ENCODE measurements at regions not wholly inside any gene's neighbourhood (a gene's known extent, or its start where the extent isn't known, plus 50 kb on each side); places are given as distances from the start of the nearest gene placed in this dataset.

DNA sequence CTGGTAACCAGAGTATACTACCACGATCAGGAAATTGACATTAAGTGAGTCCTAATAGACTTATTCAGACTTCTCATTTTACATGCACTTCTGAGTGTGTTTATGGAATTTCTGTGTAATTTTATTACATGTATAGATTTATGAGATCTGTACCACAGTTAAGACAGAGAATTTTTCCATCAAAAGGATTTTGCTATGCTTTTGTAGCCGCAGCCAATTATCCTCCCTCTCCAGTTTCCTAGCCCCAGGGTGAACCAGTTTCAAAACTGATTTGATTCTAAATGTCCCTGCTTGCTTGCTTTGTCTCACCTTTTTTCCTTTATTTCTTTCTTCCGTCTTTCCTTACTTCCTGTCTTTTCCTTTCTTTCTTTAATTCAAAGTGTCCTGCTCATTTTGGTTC is 661.2 kb upstream of the BCHE start:
- Mint-ChIP-seq H3K9me3 (peaks cover 16 to 31% (median 29%) of the 10 kb centered on the region in 3 donors), H3K4me3 (no peak overlapping the region), H3K27ac (no peak overlapping the region), H3K4me1 (no peaks in the 10 kb centered on the region), H3K36me3 (no peaks in the 10 kb centered on the region), H3K27me3 (no peaks in the 10 kb centered on the region)
- Histone ChIP-seq H3K27me3 (replicated peaks in 1 of 2; ENCODE audit: control insufficient read depth in 2 of 2, extremely low read depth in 1 of 2, insufficient read depth in 2 of 2, low read length in 1 of 2) (no peaks in the 10 kb centered on the region), H3K9me3 (no peaks in the 10 kb centered on the region), H3K4me3 (ENCODE audit: control insufficient read depth in 1 of 2, extremely low read depth in 1 of 2, low read length in 1 of 2) (no peak overlapping the region), H3K27ac (ENCODE audit: low read length) (no peak overlapping the region), H3K36me3 (ENCODE audit: control insufficient read depth in 2 of 2, extremely low read depth in 1 of 2, insufficient read depth in 1 of 2, low read length in 1 of 2) (no peaks in the 10 kb centered on the region), H3K4me1 (ENCODE audit: control insufficient read depth in 1 of 2, extremely low read depth in 1 of 2, insufficient read depth in 2 of 2, low read length in 2 of 2) (no peaks in the 10 kb centered on the region)
- ChIA-PET POLR2A (no interaction called here), CTCF (no interaction called here)
- WGBS (ENCODE audit: insufficient coverage), result 100% methylated on average over 1 of the region's 3 CpGs
- ATAC-seq (replicated peaks in 1 of 4) (no peak), DNase-seq (no peak)

DNA sequence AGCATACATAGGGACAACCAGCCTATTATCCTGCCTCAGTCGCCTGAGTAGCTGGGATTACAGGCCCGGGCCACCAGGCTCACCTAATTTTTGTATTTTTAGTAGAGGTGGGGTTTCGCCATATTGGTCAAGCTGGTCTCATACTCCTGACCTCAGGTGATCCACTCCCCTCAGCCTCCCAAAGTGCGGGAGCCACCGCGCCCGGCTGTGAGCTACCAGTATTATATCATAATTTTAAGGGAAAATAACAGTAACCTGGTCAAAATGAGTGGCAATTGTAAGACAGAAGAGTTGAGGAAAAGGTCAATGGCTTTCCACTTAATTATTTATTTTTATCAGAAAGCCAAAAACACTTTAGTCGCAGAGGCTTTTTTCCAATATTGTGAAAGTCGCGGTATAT is 652.6 kb upstream of the BCHE start:
- no peak overlapping the region for H3K4me3 ChIP-seq (ENCODE audit: control insufficient read depth in 1 of 2, extremely low read depth in 1 of 2, low read length in 1 of 2)
- CTCF ChIA-PET, result no interaction called here

DNA sequence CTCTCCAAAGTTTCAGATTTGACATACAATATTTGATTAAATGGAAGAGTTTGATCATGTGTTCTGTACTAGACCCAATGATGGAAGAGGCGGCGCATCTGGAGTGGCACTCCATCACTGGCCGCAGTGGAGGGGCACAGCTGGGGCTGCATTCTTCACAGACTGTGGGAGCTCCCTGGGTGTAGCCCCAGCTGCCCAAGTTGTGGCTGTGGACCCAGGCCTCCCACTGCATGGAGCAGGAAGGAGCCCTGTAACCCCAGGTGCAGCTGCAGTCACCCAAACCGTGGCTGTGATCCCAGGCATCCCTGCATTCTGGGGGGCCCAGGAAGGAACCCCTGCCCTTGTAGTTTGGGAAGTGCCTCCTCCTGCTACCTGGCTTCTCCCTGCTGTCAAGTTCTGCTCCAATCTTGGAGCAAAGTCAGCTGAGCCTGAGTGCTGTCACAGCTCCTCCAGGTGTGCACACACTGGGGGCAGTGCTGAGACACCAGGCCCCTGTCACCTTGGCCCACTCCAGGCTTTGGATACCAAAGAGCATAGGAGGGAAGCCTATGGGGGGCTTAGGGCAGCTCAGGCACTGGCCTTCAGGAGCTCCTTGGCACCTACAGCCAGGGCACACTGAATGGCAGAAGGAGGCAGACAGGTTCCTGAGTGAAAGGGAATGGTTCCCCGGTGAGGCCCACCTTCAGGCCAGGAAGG is 651.9 kb upstream of the BCHE start:
- WGBS (ENCODE audit: insufficient coverage), result 90% methylated on average over 5 of the region's 5 CpGs
- Histone ChIP-seq H3K4me3 (ENCODE audit: control insufficient read depth in 1 of 2, extremely low read depth in 1 of 2, low read length in 1 of 2) (no peak overlapping the region), H3K27ac (ENCODE audit: low read length) (no peak overlapping the region), H3K9me3 (no peaks in the 10 kb centered on the region), H3K36me3 (ENCODE audit: control insufficient read depth in 2 of 2, extremely low read depth in 1 of 2, insufficient read depth in 1 of 2, low read length in 1 of 2) (no peaks in the 10 kb centered on the region), H3K4me1 (ENCODE audit: control insufficient read depth in 1 of 2, extremely low read depth in 1 of 2, insufficient read depth in 2 of 2, low read length in 2 of 2) (no peaks in the 10 kb centered on the region), H3K27me3 (replicated peaks in 1 of 2; ENCODE audit: control insufficient read depth in 2 of 2, extremely low read depth in 1 of 2, insufficient read depth in 2 of 2, low read length in 1 of 2) (no peaks in the 10 kb centered on the region)
- no peak overlapping the region for H3K4me3 Mint-ChIP-seq
- ATAC-seq (replicated peaks in 1 of 4) (no peak), DNase-seq (no peak)
- H3K27me3 Mint-ChIP-seq, result no peaks in the 10 kb centered on the region
- CTCF ChIA-PET, result no interaction called here
- H3K4me1 Mint-ChIP-seq, result no peaks in the 10 kb centered on the region
- POLR2A ChIA-PET, result no interaction called here
- no peaks in the 10 kb centered on the region for H3K36me3 Mint-ChIP-seq
- H3K27ac Mint-ChIP-seq, result no peak overlapping the region
- peaks cover 8 to 22% (median 9%) of the 10 kb centered on the region in 3 donors for H3K9me3 Mint-ChIP-seq

More for the DNA sequence above, 652.6 kb upstream of the BCHE start:
- Mint-ChIP-seq H3K27me3 (no peaks in the 10 kb centered on the region), H3K4me1 (no peaks in the 10 kb centered on the region), H3K9me3 (peaks cover 7 to 19% (median 7%) of the 10 kb centered on the region in 3 donors), H3K4me3 (no peak overlapping the region), H3K27ac (no peak overlapping the region), H3K36me3 (no peaks in the 10 kb centered on the region)
- H3K36me3 ChIP-seq (ENCODE audit: control insufficient read depth in 2 of 2, extremely low read depth in 1 of 2, insufficient read depth in 1 of 2, low read length in 1 of 2), result no peaks in the 10 kb centered on the region
- H3K9me3 ChIP-seq, result no peaks in the 10 kb centered on the region
- no peaks in the 10 kb centered on the region for H3K27me3 ChIP-seq (replicated peaks in 1 of 2; ENCODE audit: control insufficient read depth in 2 of 2, extremely low read depth in 1 of 2, insufficient read depth in 2 of 2, low read length in 1 of 2)
- no peak overlapping the region for H3K27ac ChIP-seq (ENCODE audit: low read length)
- H3K4me1 ChIP-seq (ENCODE audit: control insufficient read depth in 1 of 2, extremely low read depth in 1 of 2, insufficient read depth in 2 of 2, low read length in 2 of 2), result no peaks in the 10 kb centered on the region
- POLR2A ChIA-PET, result no interaction called here
- ATAC-seq (replicated peaks in 1 of 4), result no peak
- no CpG with 5 or more reads among the region's 10 CpGs for WGBS (ENCODE audit: insufficient coverage)
- no peak for DNase-seq

DNA sequence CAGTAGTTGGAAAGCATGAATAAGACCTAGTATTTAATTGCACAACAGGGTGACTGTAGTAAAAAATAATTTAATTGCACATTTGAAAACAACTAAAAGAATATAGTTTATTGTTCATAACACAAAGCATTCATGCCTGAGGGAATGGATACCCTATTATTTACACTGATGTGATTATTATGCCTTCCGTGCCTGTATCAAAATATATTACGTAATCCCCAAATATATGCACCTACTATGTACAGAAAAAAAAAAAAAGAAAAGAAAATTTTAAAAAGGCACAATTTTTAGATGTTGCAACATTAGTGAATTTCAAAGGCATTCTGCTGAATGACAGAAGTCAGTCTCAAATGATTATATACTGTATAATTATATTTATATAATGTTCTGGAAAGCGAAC is 647.2 kb upstream of the BCHE start:
- H3K4me1 ChIP-seq (ENCODE audit: control insufficient read depth in 1 of 2, extremely low read depth in 1 of 2, insufficient read depth in 2 of 2, low read length in 2 of 2), result no peaks in the 10 kb centered on the region
- ChIA-PET CTCF (interaction anchor here in 1 of 2 donors (1.1 kb wide), 1 partner anchor 10 kb away, joined by 3 read pairs; no protein-coding TSS in a partner anchor), POLR2A (no interaction called here)
- H3K4me3 ChIP-seq (ENCODE audit: control insufficient read depth in 1 of 2, extremely low read depth in 1 of 2, low read length in 1 of 2), result no peak overlapping the region
- Mint-ChIP-seq H3K4me1 (no peaks in the 10 kb centered on the region), H3K4me3 (no peak overlapping the region), H3K9me3 (peaks cover 6 to 29% (median 14%) of the 10 kb centered on the region in 3 donors), H3K27ac (no peak overlapping the region), H3K36me3 (no peaks in the 10 kb centered on the region), H3K27me3 (no peaks in the 10 kb centered on the region)
- H3K36me3 ChIP-seq (ENCODE audit: control insufficient read depth in 2 of 2, extremely low read depth in 1 of 2, insufficient read depth in 1 of 2, low read length in 1 of 2), result no peaks in the 10 kb centered on the region
- no peak overlapping the region for H3K27ac ChIP-seq (ENCODE audit: low read length)
- no CpG with 5 or more reads among the region's 3 CpGs for WGBS (ENCODE audit: insufficient coverage)
- no peaks in the 10 kb centered on the region for H3K27me3 ChIP-seq (replicated peaks in 1 of 2; ENCODE audit: control insufficient read depth in 2 of 2, extremely low read depth in 1 of 2, insufficient read depth in 2 of 2, low read length in 1 of 2)
- ATAC-seq (replicated peaks in 1 of 4) (no peak), DNase-seq (no peak)
- no peaks in the 10 kb centered on the region for H3K9me3 ChIP-seq

DNA sequence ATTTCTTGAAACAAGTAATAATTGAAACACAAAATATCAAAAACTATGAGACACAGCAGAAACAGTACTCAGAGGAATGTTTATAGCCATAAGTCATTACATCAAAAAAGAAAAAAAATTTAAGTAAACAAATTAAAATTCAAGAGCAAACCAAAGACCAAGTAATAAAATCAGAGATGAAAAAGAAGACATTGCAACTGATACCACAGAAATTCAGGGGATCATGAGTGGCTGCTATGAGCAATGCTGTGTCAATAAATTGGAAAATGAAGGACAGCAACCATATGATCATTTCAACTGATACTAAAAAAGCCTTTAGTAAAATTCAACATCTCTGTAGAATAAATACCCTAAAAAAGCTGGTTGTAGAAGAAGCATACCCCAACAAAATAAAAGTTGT is 644.1 kb upstream of the BCHE start:
- H3K27me3 Mint-ChIP-seq, result no peaks in the 10 kb centered on the region
- H3K9me3 ChIP-seq, result no peaks in the 10 kb centered on the region
- H3K9me3 Mint-ChIP-seq, result peaks cover 18 to 35% (median 19%) of the 10 kb centered on the region in 3 donors
- H3K36me3 Mint-ChIP-seq, result no peaks in the 10 kb centered on the region
- H3K27ac ChIP-seq (ENCODE audit: low read length), result no peak overlapping the region
- ChIA-PET CTCF (no interaction called here), POLR2A (no interaction called here)
- ATAC-seq (replicated peaks in 1 of 4) (no peak), DNase-seq (no peak)
- no peaks in the 10 kb centered on the region for H3K27me3 ChIP-seq (replicated peaks in 1 of 2; ENCODE audit: control insufficient read depth in 2 of 2, extremely low read depth in 1 of 2, insufficient read depth in 2 of 2, low read length in 1 of 2)
- H3K4me1 ChIP-seq (ENCODE audit: control insufficient read depth in 1 of 2, extremely low read depth in 1 of 2, insufficient read depth in 2 of 2, low read length in 2 of 2), result no peaks in the 10 kb centered on the region
- no peak overlapping the region for H3K27ac Mint-ChIP-seq
- H3K36me3 ChIP-seq (ENCODE audit: control insufficient read depth in 2 of 2, extremely low read depth in 1 of 2, insufficient read depth in 1 of 2, low read length in 1 of 2), result no peaks in the 10 kb centered on the region
- no peak overlapping the region for H3K4me3 ChIP-seq (ENCODE audit: control insufficient read depth in 1 of 2, extremely low read depth in 1 of 2, low read length in 1 of 2)
- no peak overlapping the region for H3K4me3 Mint-ChIP-seq
- no peaks in the 10 kb centered on the region for H3K4me1 Mint-ChIP-seq

DNA sequence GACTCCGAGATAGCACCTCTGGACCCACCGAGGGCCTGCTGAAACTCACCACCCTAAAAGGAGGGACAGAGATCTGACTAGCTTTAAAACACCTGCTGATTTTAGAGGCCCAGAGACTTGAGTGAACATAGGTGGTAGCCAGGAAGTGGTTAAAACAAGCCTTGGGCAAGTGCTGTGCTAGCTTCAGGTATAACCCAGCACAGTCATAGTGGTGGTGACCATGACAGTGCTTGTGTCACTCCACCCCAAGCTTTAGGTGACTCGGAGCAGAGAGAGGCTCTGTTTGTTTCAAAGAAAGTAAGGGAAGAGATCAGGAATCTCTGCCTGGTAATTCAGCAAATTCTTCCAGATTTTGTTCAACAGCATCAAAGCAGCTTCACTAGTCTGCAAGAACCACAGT is 641.1 kb upstream of the BCHE start:
- no peaks in the 10 kb centered on the region for H3K9me3 ChIP-seq
- H3K27ac Mint-ChIP-seq, result no peak overlapping the region
- ATAC-seq (replicated peaks in 1 of 4), result no peak
- no peaks in the 10 kb centered on the region for H3K36me3 ChIP-seq (ENCODE audit: control insufficient read depth in 2 of 2, extremely low read depth in 1 of 2, insufficient read depth in 1 of 2, low read length in 1 of 2)
- no CpG with 5 or more reads among the region's 3 CpGs for WGBS (ENCODE audit: insufficient coverage)
- no peak overlapping the region for H3K27ac ChIP-seq (ENCODE audit: low read length)
- no peak overlapping the region for H3K4me3 Mint-ChIP-seq
- no peaks in the 10 kb centered on the region for H3K4me1 Mint-ChIP-seq
- H3K27me3 Mint-ChIP-seq, result no peaks in the 10 kb centered on the region
- POLR2A ChIA-PET, result no interaction called here
- DNase-seq, result no peak
- CTCF ChIA-PET, result no interaction called here
- no peak overlapping the region for H3K4me3 ChIP-seq (ENCODE audit: control insufficient read depth in 1 of 2, extremely low read depth in 1 of 2, low read length in 1 of 2)
- peaks cover 12 to 25% (median 21%) of the 10 kb centered on the region in 3 donors for H3K9me3 Mint-ChIP-seq
- no peaks in the 10 kb centered on the region for H3K4me1 ChIP-seq (ENCODE audit: control insufficient read depth in 1 of 2, extremely low read depth in 1 of 2, insufficient read depth in 2 of 2, low read length in 2 of 2)
- no peaks in the 10 kb centered on the region for H3K36me3 Mint-ChIP-seq
- H3K27me3 ChIP-seq (replicated peaks in 1 of 2; ENCODE audit: control insufficient read depth in 2 of 2, extremely low read depth in 1 of 2, insufficient read depth in 2 of 2, low read length in 1 of 2), result no peaks in the 10 kb centered on the region

DNA sequence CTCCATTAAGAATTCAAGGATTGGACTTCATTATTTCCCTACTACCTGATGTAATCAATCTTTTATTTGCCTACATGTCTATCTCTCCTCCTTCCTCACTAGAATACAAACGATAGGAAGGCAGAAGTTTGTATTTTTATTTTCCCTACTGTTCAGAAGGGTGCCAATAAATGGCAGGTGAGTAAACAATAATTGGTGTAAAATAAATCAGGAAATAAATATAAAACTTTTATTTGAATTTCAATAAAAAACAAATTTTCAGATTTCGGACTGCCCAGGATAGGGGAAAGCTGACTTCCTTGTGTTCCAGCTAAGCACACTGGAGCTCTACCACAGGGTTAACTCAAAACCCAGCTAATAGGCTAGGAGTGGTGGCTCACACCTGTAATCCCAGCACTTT is 636.3 kb upstream of the BCHE start:
- Mint-ChIP-seq H3K4me3 (no peak overlapping the region), H3K4me1 (no peaks in the 10 kb centered on the region), H3K9me3 (peaks cover 3 to 13% (median 6%) of the 10 kb centered on the region in 3 donors), H3K27ac (no peak overlapping the region), H3K36me3 (no peaks in the 10 kb centered on the region), H3K27me3 (no peaks in the 10 kb centered on the region)
- H3K4me3 ChIP-seq (ENCODE audit: control insufficient read depth in 1 of 2, extremely low read depth in 1 of 2, low read length in 1 of 2), result no peak overlapping the region
- no peaks in the 10 kb centered on the region for H3K9me3 ChIP-seq
- H3K27ac ChIP-seq (ENCODE audit: low read length), result no peak overlapping the region
- H3K27me3 ChIP-seq (replicated peaks in 1 of 2; ENCODE audit: control insufficient read depth in 2 of 2, extremely low read depth in 1 of 2, insufficient read depth in 2 of 2, low read length in 1 of 2), result no peaks in the 10 kb centered on the region
- ChIA-PET CTCF (no interaction called here), POLR2A (no interaction called here)
- no peaks in the 10 kb centered on the region for H3K36me3 ChIP-seq (ENCODE audit: control insufficient read depth in 2 of 2, extremely low read depth in 1 of 2, insufficient read depth in 1 of 2, low read length in 1 of 2)
- no peaks in the 10 kb centered on the region for H3K4me1 ChIP-seq (ENCODE audit: control insufficient read depth in 1 of 2, extremely low read depth in 1 of 2, insufficient read depth in 2 of 2, low read length in 2 of 2)
- DNase-seq (no peak), ATAC-seq (replicated peaks in 1 of 4) (no peak)
- WGBS (ENCODE audit: insufficient coverage), result no CpG with 5 or more reads among the region's 2 CpGs
